GM12891 (cell line): ENCODE measurements at regions not wholly inside any gene's neighbourhood (a gene's known extent, or its start where the extent isn't known, plus 50 kb on each side); places are given as distances from the start of the nearest gene placed in this dataset.

Experiments
- PAX5 ChIP-seq: IDR thresholded peaks from 2 replicates; pipeline ENCODE4 v1.6.1; 2011; ENCODE audit warnings: low read length, moderate library complexity, mild to moderate bottlenecking; ENCODE audit not compliant: insufficient read depth, severe bottlenecking
- POLR2A ChIP-seq: IDR thresholded peaks from 2 replicates; pipeline ENCODE4 v1.6.1; 2011; ENCODE audit warnings: low read depth, low read length, control low read depth
- POLR2AphosphoS5 ChIP-seq: IDR thresholded peaks from 2 replicates; pipeline ENCODE4 v1.6.1; 2011; ENCODE audit warnings: low read depth, low read length, control low read depth
- POU2F2 ChIP-seq: IDR thresholded peaks from 2 replicates; pipeline ENCODE4 v1.6.1; 2011; ENCODE audit warnings: low read depth, mild to moderate bottlenecking, control low read depth, low read length, moderate library complexity
- TAF1 ChIP-seq: IDR thresholded peaks from 2 replicates; pipeline ENCODE4 v1.6.1; 2011; ENCODE audit warnings: low read depth, low read length, control low read depth

- TF ChIP-seq POLR2A: no peak
- TF ChIP-seq TAF1: no peak
- TF ChIP-seq POLR2AphosphoS5: no peak
- TF ChIP-seq POU2F2: no peak
- no peak for TF ChIP-seq PAX5
Observed at GRCh38 chr5:4093970-4094369, 498.3 kb downstream of the IRX1 start.
